HEK293 (cell line): ENCODE measurements at regions not wholly inside any gene's neighbourhood (a gene's known extent, or its start where the extent isn't known, plus 50 kb on each side); places are given as distances from the start of the nearest gene placed in this dataset.

Experiments
- BCL11A ChIP-seq: fragments of 450-650 bp; formaldehyde crosslinking; IDR thresholded peaks from 2 replicates; pipeline ENCODE4 v1.5.1; 2016; ENCODE audit warnings: low read depth, missing biosample characterization, missing genetic modification characterization
- KLF1 ChIP-seq: fragments of 450-650 bp; formaldehyde crosslinking; IDR thresholded peaks from 2 replicates; pipeline ENCODE4 v1.5.1; 2016; ENCODE audit warnings: missing biosample characterization, missing genetic modification characterization
- SP7 ChIP-seq: fragments of 450-650 bp; formaldehyde crosslinking; IDR thresholded peaks from 2 replicates; pipeline ENCODE4 v1.5.1; 2016; ENCODE audit warnings: missing biosample characterization, missing genetic modification characterization
- ZNF658 ChIP-seq: fragments of 450-650 bp; formaldehyde crosslinking; IDR thresholded peaks from 2 replicates; pipeline ENCODE4; 2016; ENCODE audit warnings: missing biosample characterization, missing genetic modification characterization
- ZXDB ChIP-seq: fragments of 450-650 bp; formaldehyde crosslinking; IDR thresholded peaks from 2 replicates; pipeline ENCODE4 v1.5.1; 2016; ENCODE audit warnings: missing biosample characterization, missing genetic modification characterization
- TF ChIP-seq, protein P1 (sequence below): fragments of 450-650 bp; formaldehyde crosslinking; IDR thresholded peaks from 2 replicates; pipeline ENCODE4 v1.5.1; 2016; ENCODE audit warnings: missing biosample characterization, missing genetic modification characterization
- TF ChIP-seq, protein P2 (sequence below): fragments of 450-650 bp; formaldehyde crosslinking; IDR thresholded peaks from 2 replicates; pipeline ENCODE4 v1.5.1; 2016; ENCODE audit warnings: missing biosample characterization, missing genetic modification characterization, borderline replicate concordance
- TF ChIP-seq, protein P3 (sequence below): fragments of 450-650 bp; formaldehyde crosslinking; conservative IDR thresholded peaks from 2 replicates; pipeline ENCODE4 v1.5.1; 2016; ENCODE audit warnings: low read depth, missing biosample characterization, missing genetic modification characterization

DNA sequence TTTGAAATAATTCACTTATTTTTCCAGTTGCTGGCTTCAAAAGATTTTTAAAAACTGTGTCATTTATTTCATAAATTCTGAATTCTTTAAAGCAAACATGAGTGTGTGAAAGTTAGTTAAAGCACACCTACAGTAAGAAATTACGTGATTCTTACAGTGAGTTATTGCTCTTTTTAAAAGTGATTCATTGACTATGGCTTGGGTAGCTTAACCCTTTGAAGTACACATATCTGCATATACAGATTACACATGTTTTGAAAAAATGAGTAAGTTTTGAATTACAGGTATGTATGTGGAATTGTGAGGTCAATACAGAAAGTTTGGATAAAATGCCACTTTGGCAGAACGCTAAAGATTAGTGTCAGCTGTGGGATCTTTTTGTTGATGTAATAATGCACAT is 64.5 kb upstream of the MBNL1 start:
- TF ChIP-seq, protein P1, sequence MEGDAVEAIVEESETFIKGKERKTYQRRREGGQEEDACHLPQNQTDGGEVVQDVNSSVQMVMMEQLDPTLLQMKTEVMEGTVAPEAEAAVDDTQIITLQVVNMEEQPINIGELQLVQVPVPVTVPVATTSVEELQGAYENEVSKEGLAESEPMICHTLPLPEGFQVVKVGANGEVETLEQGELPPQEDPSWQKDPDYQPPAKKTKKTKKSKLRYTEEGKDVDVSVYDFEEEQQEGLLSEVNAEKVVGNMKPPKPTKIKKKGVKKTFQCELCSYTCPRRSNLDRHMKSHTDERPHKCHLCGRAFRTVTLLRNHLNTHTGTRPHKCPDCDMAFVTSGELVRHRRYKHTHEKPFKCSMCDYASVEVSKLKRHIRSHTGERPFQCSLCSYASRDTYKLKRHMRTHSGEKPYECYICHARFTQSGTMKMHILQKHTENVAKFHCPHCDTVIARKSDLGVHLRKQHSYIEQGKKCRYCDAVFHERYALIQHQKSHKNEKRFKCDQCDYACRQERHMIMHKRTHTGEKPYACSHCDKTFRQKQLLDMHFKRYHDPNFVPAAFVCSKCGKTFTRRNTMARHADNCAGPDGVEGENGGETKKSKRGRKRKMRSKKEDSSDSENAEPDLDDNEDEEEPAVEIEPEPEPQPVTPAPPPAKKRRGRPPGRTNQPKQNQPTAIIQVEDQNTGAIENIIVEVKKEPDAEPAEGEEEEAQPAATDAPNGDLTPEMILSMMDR: no peak
- TF ChIP-seq ZXDB (no peak), ZNF658 (tag by site-specific recombination) (no peak), BCL11A (no peak), KLF1 (tag by site-specific recombination) (no peak), SP7 (tag by site-specific recombination) (no peak)
- TF ChIP-seq, protein P2, sequence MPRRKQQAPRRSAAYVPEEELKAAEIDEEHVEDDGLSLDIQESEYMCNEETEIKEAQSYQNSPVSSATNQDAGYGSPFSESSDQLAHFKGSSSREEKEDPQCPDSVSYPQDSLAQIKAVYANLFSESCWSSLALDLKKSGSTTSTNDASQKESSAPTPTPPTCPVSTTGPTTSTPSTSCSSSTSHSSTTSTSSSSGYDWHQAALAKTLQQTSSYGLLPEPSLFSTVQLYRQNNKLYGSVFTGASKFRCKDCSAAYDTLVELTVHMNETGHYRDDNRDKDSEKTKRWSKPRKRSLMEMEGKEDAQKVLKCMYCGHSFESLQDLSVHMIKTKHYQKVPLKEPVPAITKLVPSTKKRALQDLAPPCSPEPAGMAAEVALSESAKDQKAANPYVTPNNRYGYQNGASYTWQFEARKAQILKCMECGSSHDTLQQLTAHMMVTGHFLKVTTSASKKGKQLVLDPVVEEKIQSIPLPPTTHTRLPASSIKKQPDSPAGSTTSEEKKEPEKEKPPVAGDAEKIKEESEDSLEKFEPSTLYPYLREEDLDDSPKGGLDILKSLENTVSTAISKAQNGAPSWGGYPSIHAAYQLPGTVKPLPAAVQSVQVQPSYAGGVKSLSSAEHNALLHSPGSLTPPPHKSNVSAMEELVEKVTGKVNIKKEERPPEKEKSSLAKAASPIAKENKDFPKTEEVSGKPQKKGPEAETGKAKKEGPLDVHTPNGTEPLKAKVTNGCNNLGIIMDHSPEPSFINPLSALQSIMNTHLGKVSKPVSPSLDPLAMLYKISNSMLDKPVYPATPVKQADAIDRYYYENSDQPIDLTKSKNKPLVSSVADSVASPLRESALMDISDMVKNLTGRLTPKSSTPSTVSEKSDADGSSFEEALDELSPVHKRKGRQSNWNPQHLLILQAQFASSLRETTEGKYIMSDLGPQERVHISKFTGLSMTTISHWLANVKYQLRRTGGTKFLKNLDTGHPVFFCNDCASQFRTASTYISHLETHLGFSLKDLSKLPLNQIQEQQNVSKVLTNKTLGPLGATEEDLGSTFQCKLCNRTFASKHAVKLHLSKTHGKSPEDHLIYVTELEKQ (tag by site-specific recombination): no peak
- TF ChIP-seq, protein P3, sequence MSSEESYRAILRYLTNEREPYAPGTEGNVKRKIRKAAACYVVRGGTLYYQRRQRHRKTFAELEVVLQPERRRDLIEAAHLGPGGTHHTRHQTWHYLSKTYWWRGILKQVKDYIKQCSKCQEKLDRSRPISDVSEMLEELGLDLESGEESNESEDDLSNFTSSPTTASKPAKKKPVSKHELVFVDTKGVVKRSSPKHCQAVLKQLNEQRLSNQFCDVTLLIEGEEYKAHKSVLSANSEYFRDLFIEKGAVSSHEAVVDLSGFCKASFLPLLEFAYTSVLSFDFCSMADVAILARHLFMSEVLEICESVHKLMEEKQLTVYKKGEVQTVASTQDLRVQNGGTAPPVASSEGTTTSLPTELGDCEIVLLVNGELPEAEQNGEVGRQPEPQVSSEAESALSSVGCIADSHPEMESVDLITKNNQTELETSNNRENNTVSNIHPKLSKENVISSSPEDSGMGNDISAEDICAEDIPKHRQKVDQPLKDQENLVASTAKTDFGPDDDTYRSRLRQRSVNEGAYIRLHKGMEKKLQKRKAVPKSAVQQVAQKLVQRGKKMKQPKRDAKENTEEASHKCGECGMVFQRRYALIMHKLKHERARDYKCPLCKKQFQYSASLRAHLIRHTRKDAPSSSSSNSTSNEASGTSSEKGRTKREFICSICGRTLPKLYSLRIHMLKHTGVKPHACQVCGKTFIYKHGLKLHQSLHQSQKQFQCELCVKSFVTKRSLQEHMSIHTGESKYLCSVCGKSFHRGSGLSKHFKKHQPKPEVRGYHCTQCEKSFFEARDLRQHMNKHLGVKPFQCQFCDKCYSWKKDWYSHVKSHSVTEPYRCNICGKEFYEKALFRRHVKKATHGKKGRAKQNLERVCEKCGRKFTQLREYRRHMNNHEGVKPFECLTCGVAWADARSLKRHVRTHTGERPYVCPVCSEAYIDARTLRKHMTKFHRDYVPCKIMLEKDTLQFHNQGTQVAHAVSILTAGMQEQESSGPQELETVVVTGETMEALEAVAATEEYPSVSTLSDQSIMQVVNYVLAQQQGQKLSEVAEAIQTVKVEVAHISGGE: no peak
